H1 (cell line): ENCODE measurements at regions not wholly inside any gene's neighbourhood (a gene's known extent, or its start where the extent isn't known, plus 50 kb on each side); places are given as distances from the start of the nearest gene placed in this dataset.

ENCODE experiments used
- CEBPB ChIP-seq: IDR thresholded peaks from 2 replicates; pipeline ENCODE4 v1.6.1; 2012; ENCODE audit warnings: low read depth, low read length
- EGR1 ChIP-seq: IDR thresholded peaks from 2 replicates; pipeline ENCODE4 v1.6.1; 2011; ENCODE audit warnings: low read depth, low read length, borderline replicate concordance
- EP300 ChIP-seq, 2 experiments: IDR thresholded peaks; 1 replicate in 1 of 2; 2 replicates in 1 of 2; pipeline ENCODE4 v1.6.1; 2011 to 2012; ENCODE audit warnings: low read depth in 2 of 2, low read length in 2 of 2, mild to moderate bottlenecking in 2 of 2, borderline replicate concordance in 1 of 2, inconsistent platforms in 1 of 2, moderate library complexity in 1 of 2
- POLR2A ChIP-seq, 2 experiments: IDR thresholded peaks; 1 replicate in 1 of 2; 2 replicates in 1 of 2; pipeline ENCODE4 v1.6.1; 2011; ENCODE audit warnings: low read depth in 2 of 2, low read length in 2 of 2, mild to moderate bottlenecking in 2 of 2; ENCODE audit errors: control extremely low read depth in 1 of 2
- RAD21 ChIP-seq, 2 experiments: IDR thresholded peaks in 1 of 2; conservative IDR thresholded peaks in 1 of 2; 2 replicates each; pipeline ENCODE4 v1.6.1; 2011; ENCODE audit warnings: low read depth in 2 of 2, low read length in 2 of 2, improper control_type of control experiment in 1 of 2, inconsistent platforms in 1 of 2, mild to moderate bottlenecking in 1 of 2, moderate library complexity in 1 of 2
- RBBP5 ChIP-seq: IDR thresholded peaks from 2 replicates; pipeline ENCODE4 v1.7.1; 2012; ENCODE audit warnings: low read depth, mild to moderate bottlenecking, inconsistent platforms, low read length, moderate library complexity, borderline replicate concordance
- TF ChIP-seq, protein P1 (sequence below): IDR thresholded peaks from 2 replicates; pipeline ENCODE4 v1.6.1; 2011; ENCODE audit warnings: low read length, improper control_type of control experiment
- TF ChIP-seq, protein P2 (sequence below), 3 experiments: IDR thresholded peaks; 1 replicate in 2 of 3; 2 replicates in 1 of 3; pipeline versions ENCODE4 v1.5.1 to v1.6.1; 2011; ENCODE audit warnings: low read length in 3 of 3, mild to moderate bottlenecking in 3 of 3, inconsistent platforms in 2 of 3, low read depth in 1 of 3, moderate library complexity in 1 of 3; ENCODE audit not compliant: insufficient read depth in 1 of 3; ENCODE audit errors: control extremely low read depth in 1 of 3
- TF ChIP-seq, protein P3 (sequence below): IDR thresholded peaks from 2 replicates; pipeline ENCODE4 v1.6.1; 2012; ENCODE audit warnings: inconsistent platforms

DNA sequence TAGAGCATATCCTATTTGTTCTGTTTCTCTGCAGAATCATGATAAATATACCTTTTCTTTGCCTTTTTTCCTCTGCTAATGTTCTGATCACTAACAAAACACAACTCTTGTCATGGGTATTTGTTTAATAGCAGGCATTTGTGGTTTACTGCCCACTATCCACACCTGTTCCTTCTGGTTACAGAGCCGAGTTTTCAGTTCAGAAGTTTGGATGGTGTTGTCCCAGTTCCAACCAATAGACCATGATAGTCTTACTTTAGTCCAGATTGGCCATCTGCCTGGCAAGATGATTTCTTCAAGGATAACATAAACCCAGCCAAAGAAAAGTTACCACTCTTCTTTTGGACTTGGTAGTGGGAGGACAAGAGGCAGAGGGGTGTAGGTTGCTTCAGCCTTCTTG is 211.2 kb downstream of the TFAP2A start:
- TF ChIP-seq, protein P1, sequence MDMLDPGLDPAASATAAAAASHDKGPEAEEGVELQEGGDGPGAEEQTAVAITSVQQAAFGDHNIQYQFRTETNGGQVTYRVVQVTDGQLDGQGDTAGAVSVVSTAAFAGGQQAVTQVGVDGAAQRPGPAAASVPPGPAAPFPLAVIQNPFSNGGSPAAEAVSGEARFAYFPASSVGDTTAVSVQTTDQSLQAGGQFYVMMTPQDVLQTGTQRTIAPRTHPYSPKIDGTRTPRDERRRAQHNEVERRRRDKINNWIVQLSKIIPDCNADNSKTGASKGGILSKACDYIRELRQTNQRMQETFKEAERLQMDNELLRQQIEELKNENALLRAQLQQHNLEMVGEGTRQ, result no peak
- TF ChIP-seq POLR2A (IDR thresholded peaks at IDR 0.05; ENCODE audit: control extremely low read depth in 1 of 2, low read depth in 2 of 2, low read length in 2 of 2) (no peak), RAD21 (IDR thresholded peaks at IDR 0.05 in 1 of 2, conservative IDR thresholded peaks at IDR 0.05 in 1 of 2; ENCODE audit: low read depth in 2 of 2, low read length in 2 of 2) (no peak), EGR1 (no peak), CEBPB (no peak), RBBP5 (no peak), EP300 (IDR thresholded peaks at IDR 0.05; ENCODE audit: borderline replicate concordance in 1 of 2, low read depth in 2 of 2, low read length in 2 of 2) (no peak)
- TF ChIP-seq, protein P2, sequence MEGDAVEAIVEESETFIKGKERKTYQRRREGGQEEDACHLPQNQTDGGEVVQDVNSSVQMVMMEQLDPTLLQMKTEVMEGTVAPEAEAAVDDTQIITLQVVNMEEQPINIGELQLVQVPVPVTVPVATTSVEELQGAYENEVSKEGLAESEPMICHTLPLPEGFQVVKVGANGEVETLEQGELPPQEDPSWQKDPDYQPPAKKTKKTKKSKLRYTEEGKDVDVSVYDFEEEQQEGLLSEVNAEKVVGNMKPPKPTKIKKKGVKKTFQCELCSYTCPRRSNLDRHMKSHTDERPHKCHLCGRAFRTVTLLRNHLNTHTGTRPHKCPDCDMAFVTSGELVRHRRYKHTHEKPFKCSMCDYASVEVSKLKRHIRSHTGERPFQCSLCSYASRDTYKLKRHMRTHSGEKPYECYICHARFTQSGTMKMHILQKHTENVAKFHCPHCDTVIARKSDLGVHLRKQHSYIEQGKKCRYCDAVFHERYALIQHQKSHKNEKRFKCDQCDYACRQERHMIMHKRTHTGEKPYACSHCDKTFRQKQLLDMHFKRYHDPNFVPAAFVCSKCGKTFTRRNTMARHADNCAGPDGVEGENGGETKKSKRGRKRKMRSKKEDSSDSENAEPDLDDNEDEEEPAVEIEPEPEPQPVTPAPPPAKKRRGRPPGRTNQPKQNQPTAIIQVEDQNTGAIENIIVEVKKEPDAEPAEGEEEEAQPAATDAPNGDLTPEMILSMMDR (IDR thresholded peaks at IDR 0.05; ENCODE audit: control extremely low read depth in 1 of 3, insufficient read depth in 1 of 3, low read depth in 1 of 3, low read length in 3 of 3), result no peak
- TF ChIP-seq, protein P3, sequence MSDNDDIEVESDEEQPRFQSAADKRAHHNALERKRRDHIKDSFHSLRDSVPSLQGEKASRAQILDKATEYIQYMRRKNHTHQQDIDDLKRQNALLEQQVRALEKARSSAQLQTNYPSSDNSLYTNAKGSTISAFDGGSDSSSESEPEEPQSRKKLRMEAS, result no peak
